Neutrophil (primary cell): ENCODE measurements at regions not wholly inside any gene's neighbourhood (a gene's known extent, or its start where the extent isn't known, plus 50 kb on each side); places are given as distances from the start of the nearest gene placed in this dataset.
"Not testable (repeated sequence)": the region's sequence is repeated elsewhere in the genome, so short reads cannot be mapped to it uniquely, and the experiment has no call there.

Experiments
- H3K27ac ChIP-seq: fragments of 200-600 bp; sonication (generic); 2 replicates; pipeline ENCODE4 v1.5.1; 2016; ENCODE audit warnings: mild to moderate bottlenecking, moderate library complexity
- H3K27me3 ChIP-seq: fragments of 200-600 bp; sonication (generic); 2 replicates; pipeline ENCODE4 v1.6.0; 2016; ENCODE audit warnings: mild to moderate bottlenecking
- H3K36me3 ChIP-seq: fragments of 200-600 bp; sonication (generic); 2 replicates; pipeline ENCODE4 v1.5.1; 2017
- H3K4me1 ChIP-seq, 2 experiments: fragments of 200-600 bp in 1 of 2; sonication (generic) in 1 of 2; 1 replicate in 1 of 2; 2 replicates in 1 of 2; pipeline versions ENCODE4 v1.5.1 to v1.6.1; 2013 to 2016; ENCODE audit warnings: low read depth in 1 of 2, low read length in 1 of 2, mild to moderate bottlenecking in 1 of 2, moderate library complexity in 1 of 2; ENCODE audit not compliant: control insufficient read depth in 1 of 2, insufficient read depth in 1 of 2
- H3K4me3 ChIP-seq, 2 experiments: fragments of 200-600 bp in 1 of 2; sonication (generic) in 1 of 2; 1 replicate in 1 of 2; 2 replicates in 1 of 2; pipeline ENCODE4 v1.5.1; 2013 to 2016; ENCODE audit warnings: low read depth in 1 of 2, low read length in 1 of 2, mild to moderate bottlenecking in 1 of 2, moderate library complexity in 1 of 2
- H3K9me3 ChIP-seq: fragments of 200-600 bp; sonication (generic); 2 replicates; pipeline ENCODE4 v1.5.1; 2016
- TF ChIP-seq, protein P1 (sequence below): fragments of 200-600 bp; sonication (generic); IDR thresholded peaks from 2 replicates; pipeline ENCODE4 v1.5.1; 2016; ENCODE audit warnings: antibody characterized with exemption

DNA sequence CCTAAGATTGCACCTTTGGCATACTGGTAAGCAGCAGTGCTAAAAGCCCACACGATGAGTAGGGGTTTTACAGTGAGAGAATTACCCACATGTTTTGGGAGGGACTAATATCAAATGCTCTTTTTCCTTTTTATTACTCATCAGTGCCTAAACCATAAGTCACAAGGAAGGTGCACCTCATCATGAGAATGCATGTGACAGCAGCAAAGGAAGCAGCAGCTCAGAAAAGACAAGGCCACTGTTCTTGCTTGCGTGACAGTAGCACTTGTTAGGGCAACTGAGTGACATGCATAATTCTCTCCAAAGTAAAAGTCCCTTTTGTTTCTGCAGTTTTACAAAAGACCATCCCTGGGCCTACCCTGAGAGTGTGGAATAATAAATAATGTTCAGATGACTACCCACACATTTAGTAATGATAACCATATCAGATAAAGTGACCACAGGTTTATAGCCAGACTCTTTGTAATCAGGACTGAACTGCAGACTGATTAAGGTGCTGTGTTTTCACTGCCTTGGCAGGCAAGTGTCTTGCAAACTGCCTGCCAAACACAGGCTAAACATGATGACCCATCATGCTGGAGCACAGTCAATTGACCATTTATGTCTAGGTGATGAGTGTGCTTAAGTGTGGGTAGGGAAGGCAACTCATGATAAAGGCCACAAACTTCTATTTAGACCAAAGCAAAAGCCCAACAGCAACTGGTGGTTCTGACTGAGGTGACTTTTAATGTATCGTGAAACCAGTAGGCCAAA is 1751.4 kb downstream of the TP53TG3F start:
- TF ChIP-seq, protein P1, sequence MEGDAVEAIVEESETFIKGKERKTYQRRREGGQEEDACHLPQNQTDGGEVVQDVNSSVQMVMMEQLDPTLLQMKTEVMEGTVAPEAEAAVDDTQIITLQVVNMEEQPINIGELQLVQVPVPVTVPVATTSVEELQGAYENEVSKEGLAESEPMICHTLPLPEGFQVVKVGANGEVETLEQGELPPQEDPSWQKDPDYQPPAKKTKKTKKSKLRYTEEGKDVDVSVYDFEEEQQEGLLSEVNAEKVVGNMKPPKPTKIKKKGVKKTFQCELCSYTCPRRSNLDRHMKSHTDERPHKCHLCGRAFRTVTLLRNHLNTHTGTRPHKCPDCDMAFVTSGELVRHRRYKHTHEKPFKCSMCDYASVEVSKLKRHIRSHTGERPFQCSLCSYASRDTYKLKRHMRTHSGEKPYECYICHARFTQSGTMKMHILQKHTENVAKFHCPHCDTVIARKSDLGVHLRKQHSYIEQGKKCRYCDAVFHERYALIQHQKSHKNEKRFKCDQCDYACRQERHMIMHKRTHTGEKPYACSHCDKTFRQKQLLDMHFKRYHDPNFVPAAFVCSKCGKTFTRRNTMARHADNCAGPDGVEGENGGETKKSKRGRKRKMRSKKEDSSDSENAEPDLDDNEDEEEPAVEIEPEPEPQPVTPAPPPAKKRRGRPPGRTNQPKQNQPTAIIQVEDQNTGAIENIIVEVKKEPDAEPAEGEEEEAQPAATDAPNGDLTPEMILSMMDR = no peak
- Histone ChIP-seq H3K9me3 (no peaks in the 10 kb centered on the region), H3K27me3 (no peaks in the 10 kb centered on the region), H3K27ac (no peak overlapping the region), H3K4me3 (no peak overlapping the region), H3K36me3 (no peaks in the 10 kb centered on the region), H3K4me1 (no peaks in the 10 kb centered on the region)

DNA sequence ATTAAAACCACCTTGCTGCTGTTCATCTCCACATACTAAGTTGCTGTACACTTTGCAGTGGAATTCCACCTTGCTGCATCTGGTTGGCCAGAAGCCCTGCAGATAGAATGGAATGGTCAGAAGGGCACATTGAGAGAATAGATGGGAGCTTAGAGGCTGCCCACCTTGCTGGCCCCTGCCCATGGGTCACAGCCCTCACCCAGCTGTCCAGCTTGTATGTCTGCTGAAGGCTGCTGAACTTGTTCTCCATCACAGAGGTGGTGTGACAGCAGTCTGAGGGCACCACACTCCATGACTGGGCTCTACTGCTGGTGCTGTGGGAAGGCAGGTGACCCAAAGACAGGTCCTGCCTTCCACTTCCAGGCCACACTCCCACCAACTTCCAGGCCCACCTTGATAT is 1755.4 kb downstream of the TP53TG3F start:
- TF ChIP-seq, protein P1 = no peak
- Histone ChIP-seq H3K27me3 (no peaks in the 10 kb centered on the region), H3K4me3 (no peak overlapping the region), H3K9me3 (no peaks in the 10 kb centered on the region), H3K36me3 (no peaks in the 10 kb centered on the region), H3K4me1 (no peaks in the 10 kb centered on the region), H3K27ac (no peak overlapping the region)

DNA sequence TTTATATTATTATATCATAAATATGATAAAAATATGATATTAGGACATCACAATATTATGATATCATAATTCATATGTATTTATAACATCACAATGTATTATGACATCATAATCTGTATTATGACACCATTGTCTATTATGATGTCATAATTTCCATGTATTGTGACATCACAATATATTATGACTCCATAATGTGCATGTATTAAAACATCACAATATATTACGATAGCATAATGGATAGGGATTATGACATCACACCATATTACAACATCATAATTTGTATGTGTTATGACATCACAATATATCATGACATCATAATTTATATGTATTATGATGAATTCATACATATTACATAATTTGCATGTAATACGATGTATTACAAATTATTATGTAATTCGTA is 1755.9 kb downstream of the TP53TG3F start:
- H3K9me3 ChIP-seq = no peaks in the 10 kb centered on the region
- TF ChIP-seq, protein P1 = no peak
- no peaks in the 10 kb centered on the region for H3K36me3 ChIP-seq

DNA sequence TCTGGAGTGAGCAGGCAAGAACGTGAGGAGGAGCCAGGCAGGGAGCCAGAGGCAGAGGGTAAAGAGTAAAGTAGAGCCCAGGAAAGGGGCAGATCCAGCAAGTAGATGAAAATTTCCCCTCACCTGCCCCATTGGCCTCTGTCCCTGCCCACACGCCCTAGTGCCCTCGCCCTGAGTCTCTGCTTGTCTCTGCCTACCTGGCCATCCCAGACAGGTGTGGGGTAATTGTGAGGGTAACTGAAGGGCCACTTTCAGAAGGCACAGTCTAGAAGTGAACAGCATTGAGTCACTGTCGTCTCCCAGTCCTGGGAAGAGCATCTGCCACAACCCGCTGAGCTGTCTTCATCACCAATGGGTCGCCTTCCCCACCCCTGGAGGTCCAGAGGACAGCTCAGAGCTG is 1756.8 kb downstream of the TP53TG3F start:
- not testable (repeated sequence) for H3K9me3 ChIP-seq, H3K27me3 ChIP-seq, H3K4me3 ChIP-seq, H3K27ac ChIP-seq, H3K36me3 ChIP-seq, H3K4me1 ChIP-seq

More for the DNA sequence above, 1755.9 kb downstream of the TP53TG3F start:
- H3K4me1 ChIP-seq = no peaks in the 10 kb centered on the region
- no peaks in the 10 kb centered on the region for H3K27me3 ChIP-seq
- H3K27ac ChIP-seq = no peak overlapping the region
- H3K4me3 ChIP-seq = no peak overlapping the region

DNA sequence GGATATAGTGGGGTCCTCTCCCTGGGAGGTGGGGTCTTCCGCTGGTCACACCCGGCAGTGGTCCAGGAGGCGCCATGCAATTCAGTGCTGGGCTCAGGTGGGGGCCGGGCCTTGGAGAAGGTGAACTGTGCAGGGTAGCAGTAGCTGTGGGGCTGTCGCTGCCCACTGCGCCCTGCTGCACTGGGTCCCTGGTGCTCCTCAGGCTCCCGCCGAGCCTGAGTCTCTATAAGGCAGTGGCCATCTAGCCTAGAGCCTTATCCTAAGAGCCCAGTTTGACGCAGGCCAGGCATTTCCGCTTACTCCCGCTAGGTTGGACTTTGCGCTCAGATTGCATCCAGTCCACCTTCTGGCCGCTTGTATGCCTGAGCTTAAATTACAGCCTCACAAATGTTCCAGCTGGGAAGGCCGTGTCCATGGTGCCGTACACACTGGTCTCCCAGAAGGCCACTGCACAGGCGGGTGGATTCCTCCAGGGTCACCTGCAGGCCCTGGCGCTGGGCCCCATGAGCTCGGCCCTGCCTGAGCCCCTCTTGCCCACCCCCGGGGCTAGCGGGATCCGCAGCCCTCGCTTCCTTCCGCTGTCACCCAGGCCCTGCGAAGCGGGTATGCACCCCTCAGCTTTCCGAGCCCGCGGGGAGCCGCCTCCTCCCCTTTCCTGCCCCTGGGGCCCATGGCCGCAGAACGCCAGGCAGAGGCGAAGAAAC is 1762.2 kb downstream of the TP53TG3F start:
- no peak overlapping the region for H3K27ac ChIP-seq
- no peaks in the 10 kb centered on the region for H3K4me1 ChIP-seq
- no peaks in the 10 kb centered on the region for H3K27me3 ChIP-seq
- TF ChIP-seq, protein P1 = no peak
- H3K36me3 ChIP-seq = no peaks in the 10 kb centered on the region
- H3K9me3 ChIP-seq = no peaks in the 10 kb centered on the region
- no peak overlapping the region for H3K4me3 ChIP-seq

DNA sequence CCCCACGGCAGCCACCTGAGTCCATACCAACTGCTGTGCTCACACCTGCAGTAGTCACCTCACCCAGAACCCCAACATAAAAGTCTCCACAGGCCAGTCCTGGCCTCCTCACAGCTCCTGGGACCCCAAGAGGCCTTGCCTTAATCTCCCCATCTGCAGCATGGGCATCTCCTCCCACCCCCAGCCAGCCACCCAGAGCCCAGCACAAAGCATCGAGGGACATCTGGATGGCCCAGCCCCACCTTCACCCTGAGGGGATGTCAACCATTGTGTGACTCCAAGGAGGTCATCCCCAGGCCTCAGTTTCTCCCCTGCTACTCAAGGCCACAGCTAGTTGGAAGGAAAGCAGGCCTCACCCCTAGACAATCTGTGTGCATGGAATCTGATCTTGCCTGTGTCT is 1775.3 kb downstream of the TP53TG3F start:
- H3K27me3 ChIP-seq = no peaks in the 10 kb centered on the region
- H3K27ac ChIP-seq = no peak overlapping the region
- no peaks in the 10 kb centered on the region for H3K4me1 ChIP-seq
- no peak overlapping the region for H3K4me3 ChIP-seq
- no peaks in the 10 kb centered on the region for H3K9me3 ChIP-seq
- TF ChIP-seq, protein P1 = no peak
- H3K36me3 ChIP-seq = no peaks in the 10 kb centered on the region
